ENCODE measurements at regions not wholly inside any gene's neighbourhood (a gene's known extent, or its start where the extent isn't known, plus 50 kb on each side); places are given as distances from the start of the nearest gene placed in this dataset.

DNA sequence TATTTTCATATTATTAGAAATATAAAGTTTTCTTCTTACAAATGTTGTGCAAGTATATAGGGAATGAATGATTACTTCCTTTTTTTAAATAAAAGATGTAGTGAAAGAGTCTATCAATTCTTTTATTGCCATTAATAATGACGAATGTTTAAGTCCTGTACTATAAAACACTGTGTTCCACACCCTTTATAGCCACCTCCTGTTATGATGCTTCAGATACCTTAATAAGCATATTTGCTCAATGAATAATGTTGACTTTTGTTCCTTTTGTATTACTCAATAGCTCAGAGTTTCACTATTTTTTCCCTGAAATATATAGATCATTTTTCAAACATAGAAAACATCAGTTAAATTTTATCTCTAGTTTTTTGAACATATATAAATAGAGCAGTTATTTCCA is 378.2 kb upstream of the THBS1 start:
- 80 to 94% (median 82%) methylated on average over 1 of the region's 1 CpG for WGBS, 3 donors
- no peak overlapping the region for H3K27ac ChIP-seq (ENCODE audit: low read depth, low read length)

- H3K27ac ChIP-seq (ENCODE audit: low read depth, low read length) = no peak overlapping the region
- WGBS, 3 donors = 51 to 87% (median 53%) methylated on average over 1 of the region's 1 CpG
Measured at GRCh38 chr15:39204031-39204430, 376.8 kb upstream of the THBS1 start.

DNA sequence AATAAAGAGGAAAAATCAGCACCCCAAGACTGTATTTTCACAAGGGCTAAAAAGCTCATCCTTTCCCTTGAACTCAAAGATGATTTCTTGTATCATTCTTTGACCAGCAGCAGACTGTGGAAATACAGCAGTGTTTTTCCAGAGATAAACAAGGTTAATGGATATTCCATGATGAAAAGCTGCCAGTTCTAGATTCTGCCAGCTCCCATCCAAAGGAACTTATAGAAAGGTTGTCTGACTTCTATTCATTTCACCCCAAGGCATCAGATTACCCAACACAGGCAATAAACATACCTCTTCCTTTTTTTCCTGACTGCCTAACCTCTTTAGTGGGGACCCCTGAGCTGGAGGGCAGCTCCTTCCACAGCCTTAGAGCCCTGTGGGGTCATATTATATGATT is 375.8 kb upstream of the THBS1 start:
- H3K27ac ChIP-seq (ENCODE audit: low read depth, low read length) = no peak overlapping the region

GRCh38 chr15:39205506-39206371 is 375.1 kb upstream of the THBS1 start:
- WGBS, 3 donors = 95 to 97% (median 95%) methylated on average over 4 of the region's 4 CpGs
- no peak overlapping the region for H3K27ac ChIP-seq (ENCODE audit: low read depth, low read length)

DNA sequence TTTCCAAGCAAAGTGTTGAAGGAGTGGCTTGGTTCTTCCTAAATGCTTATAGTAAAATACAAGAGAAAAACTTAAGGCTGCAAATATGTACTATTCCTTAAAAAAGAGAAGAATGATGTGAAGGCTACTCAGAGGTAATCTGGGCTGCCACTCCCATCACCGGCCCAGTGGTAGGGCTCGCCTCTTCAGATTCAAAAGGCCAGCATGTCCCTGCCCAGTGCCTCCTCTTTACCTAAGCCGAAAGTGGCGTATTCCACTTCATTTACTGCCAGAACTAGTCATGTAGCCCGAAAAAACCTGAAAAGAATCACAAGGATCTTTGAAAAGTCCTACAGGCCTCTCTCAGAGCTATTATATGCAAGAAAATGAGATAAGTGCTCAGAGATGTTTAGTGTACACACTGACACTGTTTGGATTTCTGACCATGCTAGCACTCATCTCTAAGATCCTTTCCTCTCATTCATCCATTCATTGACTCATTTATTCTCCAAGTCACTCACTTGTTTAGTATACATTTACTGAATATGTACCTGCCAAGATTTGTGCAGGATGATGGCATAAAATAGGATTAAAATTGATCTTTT is 373.3 kb upstream of the THBS1 start:
- WGBS, 3 donors = 93 to 97% (median 96%) methylated on average over 5 of the region's 5 CpGs
- H3K27ac ChIP-seq (ENCODE audit: low read depth, low read length) = no peak overlapping the region

- no peak overlapping the region for H3K27ac ChIP-seq (ENCODE audit: low read depth, low read length)
- WGBS, 3 donors = 87 to 90% (median 88%) methylated on average over 2 of the region's 2 CpGs
Measured at GRCh38 chr15:39208187-39208586, 372.7 kb upstream of the THBS1 start.

GRCh38 chr15:39209548-39210211 is 371.2 kb upstream of the THBS1 start:
- H3K27ac ChIP-seq (ENCODE audit: low read depth, low read length) = no peak overlapping the region
- WGBS, 3 donors = 93 to 97% (median 94%) methylated on average over 3 of the region's 3 CpGs

DNA sequence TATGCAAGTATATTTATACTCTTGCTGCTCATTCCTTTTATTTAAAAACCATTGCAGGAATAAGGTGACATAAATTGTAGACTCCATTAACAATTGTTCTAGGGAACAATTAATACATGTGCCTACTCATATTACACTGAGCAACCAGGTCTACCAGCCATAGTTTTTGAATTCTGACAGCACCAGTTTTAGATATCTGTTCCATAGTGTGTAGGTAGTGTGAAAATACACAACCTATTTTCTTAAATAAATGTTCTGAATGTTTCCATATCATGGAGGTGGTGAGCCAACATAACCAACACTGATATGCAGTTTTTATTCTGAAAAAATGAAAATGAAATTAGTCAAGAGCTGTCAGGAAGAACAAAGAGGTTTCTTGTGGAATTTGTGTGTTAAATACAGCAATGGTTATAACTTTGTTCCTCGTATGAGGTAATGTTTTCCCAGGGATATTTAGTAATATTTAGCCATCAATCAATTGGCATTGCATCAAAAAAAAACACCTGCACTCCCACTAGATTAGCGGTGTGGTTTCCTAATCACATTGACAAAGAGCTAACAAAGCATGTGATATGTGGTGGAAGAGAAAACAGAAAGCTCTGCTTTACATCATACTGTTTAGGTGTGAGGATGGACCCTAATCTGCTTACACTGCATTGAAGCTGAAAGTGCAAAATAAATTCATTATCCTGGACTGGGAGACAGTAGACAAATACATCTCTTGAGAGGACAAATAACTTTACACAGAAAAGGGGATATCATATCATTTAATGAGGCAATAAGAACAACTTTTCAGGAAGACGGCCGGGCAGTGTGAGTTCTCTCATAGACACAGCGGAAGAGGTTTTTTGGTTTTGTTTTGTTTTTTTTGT is 369.5 kb upstream of the THBS1 start:
- no peak overlapping the region for H3K27ac ChIP-seq (ENCODE audit: low read depth, low read length)
- WGBS, 3 donors = 41 to 82% (median 66%) methylated on average over 5 of the region's 5 CpGs

DNA sequence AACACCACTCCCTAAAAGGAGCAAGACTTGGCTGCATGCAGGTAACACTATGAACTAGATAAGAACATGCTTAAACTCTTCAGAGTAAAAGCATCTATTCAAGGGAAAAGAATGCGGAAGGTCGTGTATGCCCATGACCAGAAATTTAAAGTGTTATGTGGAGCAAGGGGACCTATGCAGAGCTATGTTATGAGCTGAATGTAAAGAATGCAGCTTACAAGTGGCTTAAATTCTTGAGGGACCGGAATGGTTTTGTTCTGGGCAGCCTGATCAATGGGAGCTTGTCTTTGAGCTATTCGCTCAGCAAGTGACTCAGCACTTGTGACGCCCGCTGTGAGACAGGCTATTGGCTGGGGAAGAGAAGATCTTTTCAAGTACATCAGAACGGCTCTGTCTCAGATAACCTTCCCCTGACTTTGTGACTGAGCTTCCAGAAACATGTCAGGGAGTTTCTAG is 367.5 kb upstream of the THBS1 start:
- 64 to 70% (median 68%) methylated on average over 7 of the region's 7 CpGs for WGBS, 3 donors
- H3K27ac ChIP-seq (ENCODE audit: low read depth, low read length) = no peak overlapping the region

- H3K27ac ChIP-seq (ENCODE audit: low read depth, low read length) = no peak overlapping the region
- WGBS, 3 donors = 58 to 83% (median 75%) methylated on average over 5 of the region's 5 CpGs
Measured at GRCh38 chr15:39215015-39215414, 365.9 kb upstream of the THBS1 start.

- WGBS, 3 donors = 91 to 94% (median 93%) methylated on average over 3 of the region's 3 CpGs
- H3K27ac ChIP-seq (ENCODE audit: low read depth, low read length) = no peak overlapping the region
Measured at GRCh38 chr15:39216816-39217215, 364.1 kb upstream of the THBS1 start.

- no peak overlapping the region for H3K27ac ChIP-seq (ENCODE audit: low read depth, low read length)
- WGBS, 3 donors = 46 to 88% (median 86%) methylated on average over 1 of the region's 1 CpG
Measured at GRCh38 chr15:39219608-39220007, 361.3 kb upstream of the THBS1 start.

DNA sequence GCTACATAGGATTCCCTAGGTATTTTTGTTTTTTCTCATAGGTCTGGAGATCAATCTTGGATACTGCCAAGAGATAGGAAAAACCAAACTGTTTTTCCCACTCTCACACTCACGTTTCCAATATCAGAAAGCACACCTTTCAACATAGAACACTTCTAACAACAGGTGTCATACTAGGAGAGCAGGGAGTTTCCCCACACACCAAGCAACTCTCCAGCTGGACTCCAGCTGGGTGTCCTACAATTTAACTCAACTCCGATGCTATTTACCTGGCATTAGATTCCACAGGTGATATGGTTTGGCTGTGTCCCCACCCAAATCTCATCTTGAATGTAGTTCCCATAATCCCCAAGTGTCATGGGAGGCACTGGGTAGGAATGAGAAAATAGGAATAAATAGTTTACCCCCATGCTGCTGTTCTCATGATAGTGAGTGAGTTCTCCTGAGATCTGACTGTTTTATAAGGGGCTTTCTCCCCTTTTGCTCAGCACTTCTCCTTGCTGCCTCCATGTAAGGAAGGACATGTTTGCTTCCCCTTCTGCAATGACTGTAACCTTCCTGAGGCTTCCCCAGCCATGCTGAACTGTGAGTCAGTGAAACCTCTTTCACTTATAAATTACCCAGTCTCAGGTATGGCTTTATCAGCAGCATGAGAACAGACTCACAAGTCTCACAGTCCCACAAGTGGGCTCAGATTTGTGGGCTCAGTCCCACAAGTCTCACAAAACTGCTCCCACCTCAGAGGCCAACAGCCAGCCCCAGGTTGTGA is 354.5 kb upstream of the THBS1 start:
- no peak overlapping the region for H3K27ac ChIP-seq (ENCODE audit: low read depth, low read length)
- WGBS, 3 donors = 57 to 93% (median 86%) methylated on average over 2 of the region's 2 CpGs

GRCh38 chr15:39227001-39227400 is 353.9 kb upstream of the THBS1 start:
- WGBS, 3 donors = 81 to 98% (median 95%) methylated on average over 1 of the region's 1 CpG
- no peak overlapping the region for H3K27ac ChIP-seq (ENCODE audit: low read depth, low read length)

DNA sequence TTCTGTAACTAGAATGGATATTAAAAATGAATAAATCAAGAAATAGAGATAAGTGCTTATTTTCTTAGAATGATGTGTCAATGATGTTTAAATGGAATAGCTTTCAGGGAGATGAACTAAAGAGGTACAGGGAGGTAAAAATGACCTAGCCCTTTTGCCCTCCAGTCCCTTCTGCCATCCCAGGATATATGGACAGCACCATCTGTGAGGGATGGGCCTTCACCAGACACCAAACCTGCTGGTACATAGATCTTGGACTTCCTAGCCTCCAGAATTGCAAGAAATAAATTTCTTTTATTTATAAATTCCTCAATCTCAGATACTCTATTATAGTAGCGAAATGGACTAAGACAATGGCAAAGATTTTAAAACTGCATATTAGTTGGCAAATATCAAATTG is 352.0 kb upstream of the THBS1 start:
- no peak overlapping the region for H3K27ac ChIP-seq (ENCODE audit: low read depth, low read length)
- 96 to 97% (median 97%) methylated on average over 1 of the region's 1 CpG for WGBS, 3 donors

- H3K27ac ChIP-seq (ENCODE audit: low read depth, low read length) = no peak overlapping the region
- WGBS, 3 donors = 57 to 60% (median 60%) methylated on average over 8 of the region's 8 CpGs
Measured at GRCh38 chr15:39230205-39230907, 350.5 kb upstream of the THBS1 start.

DNA sequence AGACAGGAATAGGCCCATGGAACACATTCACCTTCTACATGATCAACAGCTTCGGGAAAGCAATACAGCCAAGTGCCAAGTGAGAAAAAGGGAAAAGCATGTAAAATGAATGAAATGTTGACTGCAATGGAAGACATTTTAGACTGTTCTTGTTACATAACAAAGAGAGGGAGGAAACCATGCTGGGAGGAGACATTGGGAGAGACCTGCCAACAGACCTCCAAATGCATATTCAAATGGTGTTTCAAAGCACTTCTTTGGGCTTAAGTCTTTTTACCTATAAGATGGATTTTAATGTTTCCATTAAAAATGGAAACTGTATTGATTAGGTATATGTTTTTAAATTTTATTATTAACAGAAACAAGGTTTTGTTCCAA is 350.0 kb upstream of the THBS1 start:
- 71 to 95% (median 74%) methylated on average over 1 of the region's 1 CpG for WGBS, 3 donors
- no peak overlapping the region for H3K27ac ChIP-seq (ENCODE audit: low read depth, low read length)

All from adipose tissue (tissue), 3 donors.